Left ventricle myocardium inferior (tissue), 1 donor: ENCODE measurements at regions not wholly inside any gene's neighbourhood (a gene's known extent, or its start where the extent isn't known, plus 50 kb on each side); places are given as distances from the start of the nearest gene placed in this dataset.
"Not testable (repeated sequence)": the region's sequence is repeated elsewhere in the genome, so short reads cannot be mapped to it uniquely, and the experiment has no call there.

ENCODE experiments used
- DNase-seq: peaks from one replicate; pipeline ENCODE4 v3.0.0-alpha.2; 2020
- H3K27ac ChIP-seq: fragments of 200-600 bp; replicated peaks from 2 replicates; pipeline ENCODE4 v1.8.0; 2021
- H3K27me3 ChIP-seq: fragments of 200-600 bp; 2 replicates; pipeline ENCODE4 v1.8.0; 2021; ENCODE audit warnings: low read depth
- H3K36me3 ChIP-seq: fragments of 200-600 bp; 2 replicates; pipeline ENCODE4 v1.8.0; 2021
- H3K4me1 ChIP-seq: fragments of 200-600 bp; 2 replicates; pipeline ENCODE4 v1.8.0; 2021
- H3K4me3 ChIP-seq: fragments of 200-600 bp; 2 replicates; pipeline ENCODE4 v1.8.0; 2021; ENCODE audit warnings: mild to moderate bottlenecking, moderate library complexity
- H3K9me3 ChIP-seq: fragments of 200-600 bp; replicated peaks from 2 replicates; pipeline ENCODE4 v1.8.0; 2021
- intact Hi-C: fragments of 100-400 bp; cut with micrococcal nuclease; formaldehyde crosslinking; loops from one replicate; pipeline ENCODE4 v1.11.0; 2022
- TF ChIP-seq, protein P1 (sequence below): fragments of 200-600 bp; IDR thresholded peaks from 2 replicates; pipeline ENCODE4 v1.8.0; 2021; ENCODE audit warnings: antibody characterized with exemption, mild to moderate bottlenecking, borderline replicate concordance
- donor health status: DM: no; HTN: yes; CAD: no; lungs with severe emphysema.

DNA sequence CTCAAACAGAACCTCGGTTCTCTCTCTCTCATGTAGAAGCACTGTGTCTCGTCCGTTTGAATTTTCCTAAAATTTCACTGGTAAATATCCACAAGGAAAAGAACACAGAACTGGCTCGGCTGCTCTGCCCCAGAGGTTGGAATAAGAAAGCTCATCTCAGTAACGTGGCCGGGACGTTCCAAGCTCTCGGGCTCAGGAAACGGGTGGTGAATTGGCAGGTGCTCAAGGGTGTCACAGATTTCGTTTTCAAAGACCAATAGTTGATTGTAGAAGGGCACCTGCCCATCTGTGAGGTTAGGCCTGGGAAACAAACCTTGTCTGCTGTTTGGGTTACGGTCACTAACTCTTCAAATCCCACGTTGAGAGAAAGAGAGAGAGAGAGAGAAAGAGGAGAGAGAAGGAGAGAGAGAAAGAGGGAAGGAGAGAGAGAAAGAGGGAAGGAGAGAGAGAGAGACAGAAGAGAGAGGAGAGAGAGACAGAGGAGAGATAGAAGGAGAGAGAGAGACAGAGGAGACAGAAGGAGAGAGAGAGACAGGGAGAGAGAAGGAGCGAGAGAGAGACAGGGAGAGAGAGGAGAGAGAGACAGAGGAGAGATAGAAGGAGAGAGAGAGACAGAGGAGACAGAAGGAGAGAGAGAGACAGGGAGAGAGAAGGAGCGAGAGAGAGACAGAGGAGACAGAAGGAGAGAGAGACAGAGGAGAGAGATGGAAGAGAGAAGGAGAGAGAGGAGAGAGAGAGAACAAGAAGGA, 106.6 kb downstream of the CRLF2 start:
- Histone ChIP-seq H3K9me3 (no peaks in the 10 kb centered on the region), H3K4me1 (no peaks in the 10 kb centered on the region), H3K27me3 (peaks cover 53% of the 10 kb centered on the region), H3K4me3 (no peak overlapping the region), H3K36me3 (no peaks in the 10 kb centered on the region), H3K27ac (no peak overlapping the region)
- intact Hi-C loops, result no loop called here
- no peak for DNase-seq
- TF ChIP-seq, protein P1, sequence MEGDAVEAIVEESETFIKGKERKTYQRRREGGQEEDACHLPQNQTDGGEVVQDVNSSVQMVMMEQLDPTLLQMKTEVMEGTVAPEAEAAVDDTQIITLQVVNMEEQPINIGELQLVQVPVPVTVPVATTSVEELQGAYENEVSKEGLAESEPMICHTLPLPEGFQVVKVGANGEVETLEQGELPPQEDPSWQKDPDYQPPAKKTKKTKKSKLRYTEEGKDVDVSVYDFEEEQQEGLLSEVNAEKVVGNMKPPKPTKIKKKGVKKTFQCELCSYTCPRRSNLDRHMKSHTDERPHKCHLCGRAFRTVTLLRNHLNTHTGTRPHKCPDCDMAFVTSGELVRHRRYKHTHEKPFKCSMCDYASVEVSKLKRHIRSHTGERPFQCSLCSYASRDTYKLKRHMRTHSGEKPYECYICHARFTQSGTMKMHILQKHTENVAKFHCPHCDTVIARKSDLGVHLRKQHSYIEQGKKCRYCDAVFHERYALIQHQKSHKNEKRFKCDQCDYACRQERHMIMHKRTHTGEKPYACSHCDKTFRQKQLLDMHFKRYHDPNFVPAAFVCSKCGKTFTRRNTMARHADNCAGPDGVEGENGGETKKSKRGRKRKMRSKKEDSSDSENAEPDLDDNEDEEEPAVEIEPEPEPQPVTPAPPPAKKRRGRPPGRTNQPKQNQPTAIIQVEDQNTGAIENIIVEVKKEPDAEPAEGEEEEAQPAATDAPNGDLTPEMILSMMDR, result no peak

GRCh38 chrX:1105031-1105430, 107.4 kb downstream of the CRLF2 start:
- H3K36me3 ChIP-seq, intact Hi-C loops, H3K4me3 ChIP-seq, H3K27ac ChIP-seq, H3K4me1 ChIP-seq, DNase-seq, H3K9me3 ChIP-seq: not testable (repeated sequence)
- H3K27me3 ChIP-seq, result peaks cover 51% of the 10 kb centered on the region

DNA sequence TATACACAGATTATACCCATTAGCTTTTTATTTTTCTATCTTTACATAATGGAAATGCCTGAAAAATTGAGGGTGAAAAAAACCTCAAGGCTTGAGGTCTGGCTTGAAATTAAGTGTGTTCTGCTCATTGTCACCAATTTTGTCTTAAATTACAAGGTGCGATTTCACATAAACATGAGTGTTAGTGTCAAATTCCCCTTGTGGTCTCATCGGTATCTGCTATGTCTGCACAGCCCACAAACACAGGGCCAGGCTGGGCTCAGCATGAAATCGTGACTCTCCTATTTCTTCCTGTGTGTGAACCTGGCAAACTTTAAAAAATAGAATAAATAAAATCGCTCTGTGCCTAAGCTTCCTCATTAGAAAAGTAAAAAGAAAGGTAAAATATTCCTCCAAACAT, 109.1 kb downstream of the CRLF2 start:
- no peak overlapping the region for H3K27ac ChIP-seq
- TF ChIP-seq, protein P1, result no peak

DNA sequence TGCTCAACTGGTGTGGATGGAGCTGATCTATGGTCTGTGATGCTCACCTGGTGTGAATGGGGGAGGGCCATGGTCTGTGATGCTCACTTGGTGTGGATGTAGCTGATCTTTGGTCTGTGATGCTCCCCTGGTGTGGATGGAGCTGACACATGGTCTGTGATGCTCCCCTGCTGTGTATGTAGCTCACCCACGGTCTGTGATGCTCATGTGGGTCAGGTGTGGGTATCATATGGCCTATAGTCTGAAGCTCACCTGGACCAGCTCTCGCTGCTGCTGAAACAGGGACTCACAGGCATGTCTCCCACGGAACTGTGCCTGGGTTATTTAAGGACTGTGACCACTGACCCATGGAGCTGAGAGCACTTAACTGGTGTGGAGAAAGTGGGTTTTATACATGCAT, 109.7 kb downstream of the CRLF2 start:
- peaks cover 41% of the 10 kb centered on the region for H3K27me3 ChIP-seq
- H3K27ac ChIP-seq, result no peak overlapping the region
- H3K4me3 ChIP-seq, result no peak overlapping the region
- intact Hi-C loops, result no loop called here
- H3K36me3 ChIP-seq, result no peaks in the 10 kb centered on the region
- H3K9me3 ChIP-seq, result peaks cover 4% of the 10 kb centered on the region
- TF ChIP-seq, protein P1, result no peak
- no peaks in the 10 kb centered on the region for H3K4me1 ChIP-seq
- no peak for DNase-seq

More for the DNA sequence above, 109.1 kb downstream of the CRLF2 start:
- no peaks in the 10 kb centered on the region for H3K36me3 ChIP-seq
- no peak for DNase-seq
- H3K27me3 ChIP-seq, result peaks cover 47% of the 10 kb centered on the region
- intact Hi-C loops, result no loop called here
- H3K4me3 ChIP-seq, result no peak overlapping the region
- H3K4me1 ChIP-seq, result no peaks in the 10 kb centered on the region
- no peaks in the 10 kb centered on the region for H3K9me3 ChIP-seq

DNA sequence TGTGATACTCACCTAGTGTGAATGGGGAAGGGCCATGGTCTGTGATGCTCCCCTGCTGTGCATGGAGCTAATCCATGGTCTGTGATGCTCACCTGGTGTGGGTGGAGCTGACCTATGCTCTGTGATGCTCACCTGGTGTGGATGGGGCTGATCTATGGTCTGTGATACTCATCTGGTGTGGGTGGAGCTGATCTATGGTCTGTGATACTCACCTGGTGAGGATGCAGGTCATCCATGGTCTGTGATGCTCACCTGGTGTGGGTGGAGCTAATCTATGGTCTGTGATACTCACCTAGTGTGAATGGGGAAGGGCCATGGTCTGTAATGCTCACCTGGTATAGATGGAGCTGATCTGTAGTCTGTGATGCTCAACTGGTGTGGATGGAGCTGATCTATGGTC, 110.2 kb downstream of the CRLF2 start:
- H3K4me1 ChIP-seq, H3K4me3 ChIP-seq, DNase-seq, intact Hi-C loops, H3K36me3 ChIP-seq, H3K9me3 ChIP-seq, H3K27ac ChIP-seq: not testable (repeated sequence)
- H3K27me3 ChIP-seq, result peaks cover 35% of the 10 kb centered on the region

DNA sequence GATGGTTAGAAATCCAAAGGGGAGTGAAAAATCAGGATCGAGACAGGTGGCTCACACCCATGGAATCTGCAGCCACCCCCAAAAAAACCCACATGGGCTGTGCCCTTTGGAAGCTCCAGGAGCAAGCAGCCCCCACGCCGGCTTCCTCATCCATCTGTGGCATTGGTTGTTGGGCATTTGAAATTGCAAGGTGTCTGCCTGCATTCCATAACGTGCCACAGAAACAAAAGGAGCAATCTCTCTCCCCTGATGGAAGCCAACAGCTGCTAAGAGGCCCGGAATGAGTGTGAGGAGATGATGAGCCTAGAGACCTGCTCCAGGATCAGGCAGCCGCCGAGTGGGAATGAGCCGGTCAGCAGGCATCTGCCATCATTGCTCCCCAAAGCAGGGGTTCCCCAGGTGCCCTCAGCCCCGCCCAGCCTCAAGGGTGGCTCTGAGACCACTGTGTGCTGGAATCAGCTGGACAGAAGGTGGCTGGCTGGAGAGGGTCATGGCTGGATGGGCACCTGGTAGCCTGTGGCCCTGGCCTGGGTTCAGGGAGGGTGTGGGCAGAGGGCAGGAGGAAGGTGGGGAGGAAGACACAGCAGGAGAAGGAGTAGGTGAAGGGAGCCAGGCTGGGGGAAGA, 113.2 kb downstream of the CRLF2 start:
- TF ChIP-seq, protein P1, result no peak
- no peaks in the 10 kb centered on the region for H3K4me1 ChIP-seq
- H3K36me3 ChIP-seq, result no peaks in the 10 kb centered on the region
- H3K4me3 ChIP-seq, result no peak overlapping the region
- DNase-seq, result no peak
- intact Hi-C loops, result no loop called here
- peaks cover 18% of the 10 kb centered on the region for H3K27me3 ChIP-seq
- no peak overlapping the region for H3K27ac ChIP-seq
- H3K9me3 ChIP-seq, result peaks cover 36% of the 10 kb centered on the region
